HG02852 (cell line): ENCODE measurements at regions not wholly inside any gene's neighbourhood (a gene's known extent, or its start where the extent isn't known, plus 50 kb on each side); places are given as distances from the start of the nearest gene placed in this dataset.

ENCODE experiments used
- ATAC-seq: cut with Tn5 transposase; IDR thresholded peaks from one replicate; pipeline ENCODE4 v1.9.1; 2021; ENCODE audit warnings: mild to moderate bottlenecking, moderate library complexity; ENCODE audit not compliant: unreplicated experiment

- no peak for ATAC-seq
These were observed 64.0 kb upstream of the FGF13 start for GRCh38 chrX:138775517-138775916.

GRCh38 chrX:138771047-138771446 lies 59.5 kb upstream of the FGF13 start:
- ATAC-seq: no peak

DNA sequence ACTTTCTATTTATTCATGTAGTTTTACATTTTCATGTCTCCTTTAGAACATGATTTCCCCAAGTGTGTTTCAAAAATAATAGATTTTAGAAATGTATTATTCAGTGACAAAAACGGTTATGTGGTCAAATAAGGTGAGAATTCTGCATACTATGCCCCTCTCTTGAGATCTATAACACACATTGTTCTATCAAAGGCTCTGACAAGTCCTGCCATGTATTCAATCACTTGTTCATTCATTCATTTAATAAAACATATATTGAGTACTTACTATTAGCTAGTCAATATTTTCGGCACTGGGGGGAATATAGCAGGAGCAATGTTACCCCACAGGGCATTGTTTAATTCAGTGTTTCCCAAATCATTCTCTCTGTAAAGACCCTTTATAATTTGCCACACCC lies 58.4 kb upstream of the FGF13 start:
- no peak for ATAC-seq

DNA sequence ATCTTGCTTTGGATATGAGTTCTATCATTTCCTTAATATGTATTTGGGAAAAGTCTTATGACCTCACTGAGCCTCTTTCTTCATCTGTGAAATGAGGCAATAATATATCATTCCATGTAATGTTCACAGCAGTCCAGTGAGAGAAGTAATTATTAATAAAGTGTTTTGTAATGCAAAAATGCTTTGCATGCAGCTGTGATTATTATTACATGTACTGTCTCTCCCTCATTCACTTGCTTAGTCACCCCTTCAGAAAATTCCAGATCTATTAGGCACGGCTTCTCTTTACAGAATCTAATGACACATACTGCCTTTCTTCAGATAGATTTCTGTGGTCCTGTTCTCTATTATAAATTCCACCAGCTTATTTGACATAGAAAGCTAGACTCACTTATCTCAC lies 53.5 kb upstream of the FGF13 start:
- ATAC-seq: no peak

DNA sequence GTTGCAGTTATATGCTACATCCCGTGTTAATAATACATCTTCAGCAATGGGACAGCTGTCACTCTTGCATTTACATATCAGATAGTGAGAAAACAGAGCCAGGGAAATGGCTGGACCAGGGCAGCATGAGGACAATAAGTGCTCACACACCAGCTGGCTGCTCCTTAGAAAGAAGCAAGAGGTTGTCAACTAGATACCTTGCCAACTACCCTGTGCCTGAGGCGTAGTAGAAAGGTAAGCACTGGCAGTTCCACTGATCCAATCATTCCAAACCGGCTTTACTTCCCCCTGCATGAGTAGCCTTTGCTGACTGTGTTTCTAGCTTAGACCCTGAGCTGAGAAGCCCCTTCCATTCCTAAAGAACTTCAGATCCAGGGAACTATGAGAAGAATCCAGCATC lies 52.2 kb upstream of the FGF13 start:
- no peak for ATAC-seq

- no peak for ATAC-seq
These were observed 49.9 kb upstream of the FGF13 start for GRCh38 chrX:138761380-138761779.
